Natural killer cell (primary cell): ENCODE measurements at regions not wholly inside any gene's neighbourhood (a gene's known extent, or its start where the extent isn't known, plus 50 kb on each side); places are given as distances from the start of the nearest gene placed in this dataset.
"Not testable (repeated sequence)": the region's sequence is repeated elsewhere in the genome, so short reads cannot be mapped to it uniquely, and the experiment has no call there.

Source experiments
- ATAC-seq, 3 donors: fragments of 150-1000 bp in 2 of 3; fragments of 200-7000 bp in 1 of 3; cut with Tn5 transposase; 1 replicate in 1 of 3; 2 replicates in 2 of 3; pipeline ENCODE4 v1.10.0; 2021; ENCODE audit warnings: mild to moderate bottlenecking in 2 of 3, moderate library complexity in 2 of 3
- DNase-seq, 2 donors: peaks; one replicate each; pipeline versions ENCODE4 v3.0.0 to v3.0.0-alpha.2; 2013 to 2021; ENCODE audit warnings: mixed read lengths in 1 of 2
- H3K27ac ChIP-seq: one replicate; pipeline ENCODE4 v1.5.1; 2013; ENCODE audit warnings: mild to moderate bottlenecking, low read length
- H3K27me3 ChIP-seq: one replicate; pipeline ENCODE4 v1.6.1; 2013; ENCODE audit warnings: low read length; ENCODE audit not compliant: control insufficient read depth, insufficient read depth
- H3K36me3 ChIP-seq: one replicate; pipeline ENCODE4 v1.6.1; 2013; ENCODE audit warnings: low read length; ENCODE audit not compliant: control insufficient read depth, insufficient read depth
- H3K4me1 ChIP-seq: one replicate; pipeline ENCODE4 v1.6.1; 2013; ENCODE audit warnings: low read length; ENCODE audit not compliant: control insufficient read depth, insufficient read depth
- H3K4me3 ChIP-seq: one replicate; pipeline ENCODE4 v1.5.1; 2013; ENCODE audit warnings: low read length
- H3K9me3 ChIP-seq: one replicate; pipeline ENCODE4 v1.6.1; 2013; ENCODE audit warnings: low read length; ENCODE audit not compliant: control insufficient read depth, insufficient read depth
- H3K27ac Mint-ChIP-seq, 2 donors: one replicate each; pipeline ENCODE4 v1.8.0; 2022; ENCODE audit warnings: mild to moderate bottlenecking in 2 of 2, mixed read lengths in 2 of 2, moderate library complexity in 1 of 2
- H3K27me3 Mint-ChIP-seq, 2 donors: one replicate each; pipeline ENCODE4 v1.8.0; 2022; ENCODE audit warnings: low read depth in 2 of 2, mixed read lengths in 2 of 2
- H3K36me3 Mint-ChIP-seq: one replicate; pipeline ENCODE4 v1.8.0; 2022; ENCODE audit warnings: mixed read lengths
- H3K4me1 Mint-ChIP-seq, 2 donors: one replicate each; pipeline ENCODE4 v1.8.0; 2022; ENCODE audit warnings: mixed read lengths in 2 of 2
- H3K4me3 Mint-ChIP-seq: one replicate; pipeline ENCODE4 v1.8.0; 2022; ENCODE audit warnings: mild to moderate bottlenecking, moderate library complexity, mixed read lengths
- H3K9me3 Mint-ChIP-seq, 2 donors: one replicate each; pipeline ENCODE4 v1.8.0; 2022; ENCODE audit warnings: mixed read lengths in 2 of 2
- WGBS: methylation state at CpG from one replicate; pipeline ENCODE4 v1.1.7; 2013; ENCODE audit warnings: missing lambda C conversion rate; ENCODE audit not compliant: insufficient coverage; 5-methylcytosine and 5-hydroxymethylcytosine counted together
- intact Hi-C: fragments of 100-400 bp; cut with micrococcal nuclease; formaldehyde crosslinking; loops from one replicate; pipeline ENCODE4 v1.14.2; 2022
- TF ChIP-seq, protein P1 (sequence below): fragments of 200-600 bp; IDR thresholded peaks from one replicate; pipeline ENCODE4 v1.8.0; 2022; ENCODE audit warnings: antibody characterized with exemption

DNA sequence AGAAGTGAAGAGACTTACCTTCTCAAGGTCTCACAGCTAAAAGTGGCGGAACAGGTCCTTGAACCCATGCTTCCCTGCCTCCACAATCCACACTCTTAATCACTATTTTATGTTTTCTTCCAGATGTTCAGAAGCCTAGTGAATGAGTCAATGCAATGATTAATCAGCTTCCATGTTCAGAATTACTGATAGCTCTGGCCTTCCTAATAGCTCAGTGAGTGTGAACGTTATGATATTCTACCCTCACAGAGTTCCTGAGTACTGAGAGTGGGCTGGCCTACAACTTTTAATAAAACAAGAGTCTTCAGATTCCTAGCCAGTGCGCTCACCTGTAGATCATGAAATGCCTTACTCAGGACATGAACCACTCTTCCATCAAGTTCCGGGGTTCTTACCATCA is 443.0 kb upstream of the ADAMTS9 start:
- Histone ChIP-seq H3K9me3 (no peaks in the 10 kb centered on the region), H3K27me3 (no peaks in the 10 kb centered on the region), H3K4me1 (no peaks in the 10 kb centered on the region), H3K4me3 (no peak overlapping the region), H3K36me3 (no peaks in the 10 kb centered on the region), H3K27ac (no peak overlapping the region)
- H3K9me3 Mint-ChIP-seq = peaks cover 12% of the 10 kb centered on the region in 2 donors
- no peaks in the 10 kb centered on the region for H3K27me3 Mint-ChIP-seq
- no peaks in the 10 kb centered on the region for H3K4me1 Mint-ChIP-seq
- H3K4me3 Mint-ChIP-seq = no peak overlapping the region
- H3K27ac Mint-ChIP-seq = no peak overlapping the region
- TF ChIP-seq, protein P1, sequence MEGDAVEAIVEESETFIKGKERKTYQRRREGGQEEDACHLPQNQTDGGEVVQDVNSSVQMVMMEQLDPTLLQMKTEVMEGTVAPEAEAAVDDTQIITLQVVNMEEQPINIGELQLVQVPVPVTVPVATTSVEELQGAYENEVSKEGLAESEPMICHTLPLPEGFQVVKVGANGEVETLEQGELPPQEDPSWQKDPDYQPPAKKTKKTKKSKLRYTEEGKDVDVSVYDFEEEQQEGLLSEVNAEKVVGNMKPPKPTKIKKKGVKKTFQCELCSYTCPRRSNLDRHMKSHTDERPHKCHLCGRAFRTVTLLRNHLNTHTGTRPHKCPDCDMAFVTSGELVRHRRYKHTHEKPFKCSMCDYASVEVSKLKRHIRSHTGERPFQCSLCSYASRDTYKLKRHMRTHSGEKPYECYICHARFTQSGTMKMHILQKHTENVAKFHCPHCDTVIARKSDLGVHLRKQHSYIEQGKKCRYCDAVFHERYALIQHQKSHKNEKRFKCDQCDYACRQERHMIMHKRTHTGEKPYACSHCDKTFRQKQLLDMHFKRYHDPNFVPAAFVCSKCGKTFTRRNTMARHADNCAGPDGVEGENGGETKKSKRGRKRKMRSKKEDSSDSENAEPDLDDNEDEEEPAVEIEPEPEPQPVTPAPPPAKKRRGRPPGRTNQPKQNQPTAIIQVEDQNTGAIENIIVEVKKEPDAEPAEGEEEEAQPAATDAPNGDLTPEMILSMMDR = no peak
- H3K36me3 Mint-ChIP-seq = no peaks in the 10 kb centered on the region
- DNase-seq = no peak
- 93% methylated on average over 4 of the region's 4 CpGs for WGBS
- intact Hi-C loops = no loop called here
- no peak for ATAC-seq

- Mint-ChIP-seq H3K36me3 (no peaks in the 10 kb centered on the region), H3K27me3 (no peaks in the 10 kb centered on the region), H3K27ac (no peak overlapping the region), H3K4me1 (no peaks in the 10 kb centered on the region), H3K4me3 (no peak overlapping the region), H3K9me3 (peaks cover 2 to 9% of the 10 kb centered on the region in 2 donors)
- H3K27ac ChIP-seq = no peak overlapping the region
- H3K27me3 ChIP-seq = no peaks in the 10 kb centered on the region
- H3K4me1 ChIP-seq = no peaks in the 10 kb centered on the region
- ATAC-seq (no peak), DNase-seq (no peak)
- H3K4me3 ChIP-seq = no peak overlapping the region
- WGBS = 71% methylated on average over 6 of the region's 6 CpGs
- H3K9me3 ChIP-seq = no peaks in the 10 kb centered on the region
- H3K36me3 ChIP-seq = no peaks in the 10 kb centered on the region
- intact Hi-C loops = no loop called here
- TF ChIP-seq, protein P1 = no peak
These were observed 440.5 kb upstream of the ADAMTS9 start for GRCh38 chr3:65128346-65128745.

- H3K27me3 Mint-ChIP-seq = no peaks in the 10 kb centered on the region
- WGBS = 95% methylated on average over 5 of the region's 7 CpGs
- Histone ChIP-seq H3K4me3 (no peak overlapping the region), H3K36me3 (no peaks in the 10 kb centered on the region), H3K4me1 (no peaks in the 10 kb centered on the region), H3K9me3 (no peaks in the 10 kb centered on the region), H3K27ac (no peak overlapping the region), H3K27me3 (no peaks in the 10 kb centered on the region)
- peaks cover 4 to 6% of the 10 kb centered on the region in 2 donors for H3K9me3 Mint-ChIP-seq
- H3K4me1 Mint-ChIP-seq = no peaks in the 10 kb centered on the region
- no peaks in the 10 kb centered on the region for H3K36me3 Mint-ChIP-seq
- intact Hi-C loops = no loop called here
- no peak overlapping the region for H3K4me3 Mint-ChIP-seq
- TF ChIP-seq, protein P1 = no peak
- DNase-seq (no peak), ATAC-seq (no peak)
- no peak overlapping the region for H3K27ac Mint-ChIP-seq
These were observed 439.0 kb upstream of the ADAMTS9 start for GRCh38 chr3:65126527-65127410.

- H3K36me3 Mint-ChIP-seq, H3K4me3 ChIP-seq, H3K27ac Mint-ChIP-seq, H3K27me3 Mint-ChIP-seq, ATAC-seq, H3K4me3 Mint-ChIP-seq, H3K9me3 Mint-ChIP-seq, H3K27me3 ChIP-seq, H3K4me1 Mint-ChIP-seq, intact Hi-C loops, H3K9me3 ChIP-seq, H3K36me3 ChIP-seq, DNase-seq, H3K4me1 ChIP-seq, H3K27ac ChIP-seq: not testable (repeated sequence)
- WGBS = 93% methylated on average over 13 of the region's 13 CpGs
These were observed 432.4 kb upstream of the ADAMTS9 start for GRCh38 chr3:65120156-65120555.
